ENCODE measurements at regions not wholly inside any gene's neighbourhood (a gene's known extent, or its start where the extent isn't known, plus 50 kb on each side); places are given as distances from the start of the nearest gene placed in this dataset.

- TF ChIP-seq CTCF (conservative IDR thresholded peaks at IDR 0.05 in 1 of 2, IDR thresholded peaks at IDR 0.05 in 1 of 2; ENCODE audit: extremely low read depth in 1 of 2, insufficient read depth in 1 of 2, low read depth in 1 of 2, low read length in 2 of 2) (no peak), EZH2 (IDR thresholded peaks at IDR 0.05; ENCODE audit: borderline replicate concordance, low read length) (no peak)
These were observed 449.7 kb upstream of the USP15 start for GRCh38 chr12:61810486-61810885.

All from mammary epithelial cell (primary cell).